Astrocyte (in vitro differentiated cells and primary cell): ENCODE measurements at regions not wholly inside any gene's neighbourhood (a gene's known extent, or its start where the extent isn't known, plus 50 kb on each side); places are given as distances from the start of the nearest gene placed in this dataset.
"Not testable (repeated sequence)": the region's sequence is repeated elsewhere in the genome, so short reads cannot be mapped to it uniquely, and the experiment has no call there.

Source experiments
- DNase-seq: peaks from one replicate; pipeline ENCODE4 v3.0.0-alpha.2; 2010; ENCODE audit warnings: low read depth
- FAIRE-seq: peaks from 2 replicates; lab custom pipeline; 2011; peaks lifted over from hg19 to GRCh38; lab: Jason Lieb, UNC
- H2AFZ ChIP-seq: 2 replicates; pipeline ENCODE4 v1.6.0; 2012; ENCODE audit warnings: low read depth, low read length, inconsistent platforms
- H3K27ac ChIP-seq: 2 replicates; pipeline ENCODE4 v1.5.1; 2011; ENCODE audit warnings: low read depth, low read length, inconsistent platforms
- H3K27me3 ChIP-seq: 2 replicates; pipeline ENCODE4 v1.6.0; 2011; ENCODE audit warnings: low read length, inconsistent platforms; ENCODE audit not compliant: insufficient read depth
- H3K36me3 ChIP-seq: 2 replicates; pipeline ENCODE4 v1.5.1; 2011; ENCODE audit warnings: low read length, inconsistent platforms; ENCODE audit not compliant: insufficient read depth
- H3K4me1 ChIP-seq: 2 replicates; pipeline ENCODE4 v1.5.1; 2011; ENCODE audit warnings: low read length, inconsistent platforms; ENCODE audit not compliant: insufficient read depth
- H3K4me2 ChIP-seq: 2 replicates; pipeline ENCODE4 v1.6.0; 2012; ENCODE audit warnings: low read length, inconsistent platforms
- H3K4me3 ChIP-seq: 2 replicates; pipeline ENCODE4 v1.5.1; 2011; ENCODE audit warnings: low read depth, mild to moderate bottlenecking, low read length, inconsistent platforms; ENCODE audit not compliant: insufficient read depth
- H3K79me2 ChIP-seq: 2 replicates; pipeline ENCODE4 v1.6.0; 2012; ENCODE audit warnings: mild to moderate bottlenecking, low read length, inconsistent platforms; ENCODE audit not compliant: insufficient read depth
- H3K9ac ChIP-seq: 2 replicates; pipeline ENCODE4 v1.6.0; 2012; ENCODE audit warnings: mild to moderate bottlenecking, low read length, inconsistent platforms
- H3K9me3 ChIP-seq: 2 replicates; pipeline ENCODE4 v1.5.1; 2012; ENCODE audit warnings: low read depth, mild to moderate bottlenecking, low read length, inconsistent platforms; ENCODE audit not compliant: insufficient read depth
- H4K20me1 ChIP-seq: 2 replicates; pipeline ENCODE4 v1.6.0; 2012; ENCODE audit warnings: low read length, inconsistent platforms; ENCODE audit not compliant: insufficient read depth
- H3K27ac Mint-ChIP-seq: one replicate; pipeline ENCODE4 v1.8.0; 2021; ENCODE audit warnings: mild to moderate bottlenecking, mixed read lengths; ENCODE audit not compliant: unreplicated experiment
- H3K27me3 Mint-ChIP-seq: one replicate; pipeline ENCODE4 v1.8.0; 2021; ENCODE audit warnings: low read depth, mixed read lengths; ENCODE audit not compliant: unreplicated experiment
- H3K36me3 Mint-ChIP-seq: one replicate; pipeline ENCODE4 v1.8.0; 2021; ENCODE audit warnings: low read depth, mixed read lengths; ENCODE audit not compliant: unreplicated experiment
- H3K4me1 Mint-ChIP-seq: one replicate; pipeline ENCODE4 v1.8.0; 2021; ENCODE audit warnings: low read depth, mixed read lengths; ENCODE audit not compliant: unreplicated experiment
- H3K4me3 Mint-ChIP-seq: one replicate; pipeline ENCODE4 v1.8.0; 2021; ENCODE audit warnings: mild to moderate bottlenecking, moderate library complexity, mixed read lengths; ENCODE audit not compliant: unreplicated experiment
- H3K9me3 Mint-ChIP-seq: one replicate; pipeline ENCODE4 v1.8.0; 2021; ENCODE audit warnings: mild to moderate bottlenecking, mixed read lengths; ENCODE audit not compliant: unreplicated experiment
- CTCF ChIP-seq: IDR thresholded peaks from 2 replicates; pipeline ENCODE4 v1.5.1; 2011; ENCODE audit warnings: low read depth, mild to moderate bottlenecking, inconsistent platforms, low read length, moderate library complexity; ENCODE audit not compliant: insufficient read depth
- EZH2 ChIP-seq: IDR thresholded peaks from 2 replicates; pipeline ENCODE4 v1.6.1; 2012; ENCODE audit warnings: mild to moderate bottlenecking, low read length, inconsistent platforms; ENCODE audit not compliant: insufficient read depth

GRCh38 chr2:22167256-22167655 is 1043.5 kb downstream of the TDRD15 start:
- Mint-ChIP-seq H3K27me3 (no peaks in the 10 kb centered on the region), H3K4me3 (no peak overlapping the region), H3K27ac (no peak overlapping the region), H3K9me3 (no peaks in the 10 kb centered on the region), H3K36me3 (no peaks in the 10 kb centered on the region), H3K4me1 (no peaks in the 10 kb centered on the region)
- no peak overlapping the region for H3K4me3 ChIP-seq
- H3K27me3 ChIP-seq: no peaks in the 10 kb centered on the region
- no peaks in the 10 kb centered on the region for H3K79me2 ChIP-seq
- no peak for DNase-seq
- no peak overlapping the region for H3K4me2 ChIP-seq
- TF ChIP-seq EZH2 (no peak), CTCF (no peak)
- H3K4me1 ChIP-seq: no peaks in the 10 kb centered on the region
- no peak overlapping the region for H3K9ac ChIP-seq
- no peak for FAIRE-seq
- H2AFZ ChIP-seq: no peak overlapping the region
- no peaks in the 10 kb centered on the region for H3K36me3 ChIP-seq
- no peak overlapping the region for H3K27ac ChIP-seq
- no peaks in the 10 kb centered on the region for H3K9me3 ChIP-seq
- no peaks in the 10 kb centered on the region for H4K20me1 ChIP-seq

GRCh38 chr2:22175003-22175402 is 1051.2 kb downstream of the TDRD15 start:
- FAIRE-seq: no peak
- Histone ChIP-seq H3K4me2 (no peak overlapping the region), H2AFZ (no peak overlapping the region), H3K36me3 (no peaks in the 10 kb centered on the region), H3K4me3 (no peak overlapping the region), H3K79me2 (no peaks in the 10 kb centered on the region), H3K4me1 (no peaks in the 10 kb centered on the region), H3K9me3 (peaks cover 5% of the 10 kb centered on the region), H3K27ac (no peak overlapping the region), H3K9ac (no peak overlapping the region), H4K20me1 (no peaks in the 10 kb centered on the region), H3K27me3 (no peaks in the 10 kb centered on the region)
- Mint-ChIP-seq H3K4me3 (no peak overlapping the region), H3K4me1 (no peaks in the 10 kb centered on the region), H3K27me3 (peaks cover 2% of the 10 kb centered on the region), H3K36me3 (no peaks in the 10 kb centered on the region), H3K27ac (no peak overlapping the region), H3K9me3 (no peaks in the 10 kb centered on the region)
- no peak for TF ChIP-seq EZH2
- no peak for TF ChIP-seq CTCF
- no peak for DNase-seq

- peaks cover 4% of the 10 kb centered on the region for H3K4me1 Mint-ChIP-seq
- no peaks in the 10 kb centered on the region for H3K36me3 ChIP-seq
- peaks cover 3% of the 10 kb centered on the region for H3K9me3 ChIP-seq
- H3K36me3 Mint-ChIP-seq: no peaks in the 10 kb centered on the region
- no peaks in the 10 kb centered on the region for H4K20me1 ChIP-seq
- H3K27ac Mint-ChIP-seq: no peak overlapping the region
- H3K9ac ChIP-seq: no peak overlapping the region
- H2AFZ ChIP-seq: no peak overlapping the region
- no peaks in the 10 kb centered on the region for H3K27me3 Mint-ChIP-seq
- no peaks in the 10 kb centered on the region for H3K27me3 ChIP-seq
- no peak for TF ChIP-seq EZH2
- no peak for TF ChIP-seq CTCF
- H3K9me3 Mint-ChIP-seq: peaks cover 11% of the 10 kb centered on the region
- H3K4me1 ChIP-seq: no peaks in the 10 kb centered on the region
- no peak overlapping the region for H3K4me3 Mint-ChIP-seq
- H3K4me3 ChIP-seq: no peak overlapping the region
- no peaks in the 10 kb centered on the region for H3K79me2 ChIP-seq
- DNase-seq (no peak), FAIRE-seq (no peak)
- no peak overlapping the region for H3K4me2 ChIP-seq
- no peak overlapping the region for H3K27ac ChIP-seq
Observed at GRCh38 chr2:22185251-22185650, 1061.5 kb downstream of the TDRD15 start.

- not testable (repeated sequence) for H3K79me2 ChIP-seq, H3K4me3 Mint-ChIP-seq, FAIRE-seq, H4K20me1 ChIP-seq, H3K27ac Mint-ChIP-seq, H3K4me3 ChIP-seq, H3K9me3 ChIP-seq, H3K36me3 ChIP-seq, H3K36me3 Mint-ChIP-seq, H3K9ac ChIP-seq, H3K27me3 ChIP-seq, H3K4me1 Mint-ChIP-seq, H3K27me3 Mint-ChIP-seq, H3K4me2 ChIP-seq, DNase-seq, H3K27ac ChIP-seq, H2AFZ ChIP-seq, H3K4me1 ChIP-seq
- H3K9me3 Mint-ChIP-seq: peaks cover 11% of the 10 kb centered on the region
Observed at GRCh38 chr2:22186261-22186828, 1062.6 kb downstream of the TDRD15 start.
